ENCODE measurements at regions not wholly inside any gene's neighbourhood (a gene's known extent, or its start where the extent isn't known, plus 50 kb on each side); places are given as distances from the start of the nearest gene placed in this dataset.

DNA sequence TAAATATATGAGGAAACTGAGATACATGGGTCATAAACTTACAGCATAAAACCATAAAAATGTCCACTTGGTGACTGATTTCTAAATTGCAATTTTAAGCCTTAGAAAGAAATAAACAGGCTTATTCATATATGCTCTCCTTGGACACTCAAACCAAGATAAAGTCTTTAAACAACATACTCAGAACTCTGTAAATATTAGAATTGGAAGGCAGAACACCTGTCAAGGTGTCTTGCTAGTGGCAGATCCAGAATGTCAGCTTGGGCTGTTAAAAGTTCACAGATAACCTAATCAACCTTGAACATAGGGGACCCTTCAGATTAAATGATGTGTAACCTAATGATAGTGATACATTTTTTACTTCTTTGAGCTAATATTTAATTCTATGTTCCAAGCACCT, 208.1 kb upstream of the ARSJ start:
- no peak overlapping the region for H3K9ac ChIP-seq (ENCODE audit: low read length)
- no peaks in the 10 kb centered on the region for H4K20me1 ChIP-seq (ENCODE audit: insufficient read depth)
- no peaks in the 10 kb centered on the region for H3K27me3 ChIP-seq (ENCODE audit: insufficient read depth, low read depth, low read length)
- H3K27ac ChIP-seq (ENCODE audit: low read length) = no peak overlapping the region
- no peaks in the 10 kb centered on the region for H3K9me2 ChIP-seq (ENCODE audit: insufficient read depth, low read length)
- no peaks in the 10 kb centered on the region for H3F3A ChIP-seq (ENCODE audit: insufficient read depth, low read length, poor library complexity, severe bottlenecking)
- TF ChIP-seq EP300 (conservative IDR thresholded peaks at IDR 0.05; ENCODE audit: poor library complexity, severe bottlenecking) (no peak), TAF1 (IDR thresholded peaks at IDR 0.05; ENCODE audit: low read depth) (no peak)
- H2AFZ ChIP-seq (ENCODE audit: low read depth, low read length) = no peak overlapping the region
- H3K4me2 ChIP-seq (ENCODE audit: low read length) = no peak overlapping the region
- H3K36me3 ChIP-seq (ENCODE audit: insufficient read depth, low read length) = no peaks in the 10 kb centered on the region
- H3K79me2 ChIP-seq (replicated peaks; ENCODE audit: insufficient read depth, low read length) = no peaks in the 10 kb centered on the region
- no peaks in the 10 kb centered on the region for H3K9me3 ChIP-seq (ENCODE audit: low read length)
- no peak overlapping the region for H3K4me3 ChIP-seq (ENCODE audit: low read length)

GRCh38 chr4:114191496-114191895, 212.0 kb upstream of the ARSJ start:
- TF ChIP-seq POLR2AphosphoS5 (IDR thresholded peaks at IDR 0.05) (no peak), EP300 (conservative IDR thresholded peaks at IDR 0.05; ENCODE audit: poor library complexity, severe bottlenecking) (no peak), CTCF (IDR thresholded peaks at IDR 0.05; ENCODE audit: poor library complexity, severe bottlenecking) (no peak), EZH2 (IDR thresholded peaks at IDR 0.05; ENCODE audit: borderline replicate concordance, insufficient read depth, low read length, poor library complexity, severe bottlenecking) (no peak), RAD21 (conservative IDR thresholded peaks at IDR 0.05) (no peak), SMC3 (conservative IDR thresholded peaks at IDR 0.05; ENCODE audit: poor library complexity) (no peak)
- TF ChIP-seq, protein P1, sequence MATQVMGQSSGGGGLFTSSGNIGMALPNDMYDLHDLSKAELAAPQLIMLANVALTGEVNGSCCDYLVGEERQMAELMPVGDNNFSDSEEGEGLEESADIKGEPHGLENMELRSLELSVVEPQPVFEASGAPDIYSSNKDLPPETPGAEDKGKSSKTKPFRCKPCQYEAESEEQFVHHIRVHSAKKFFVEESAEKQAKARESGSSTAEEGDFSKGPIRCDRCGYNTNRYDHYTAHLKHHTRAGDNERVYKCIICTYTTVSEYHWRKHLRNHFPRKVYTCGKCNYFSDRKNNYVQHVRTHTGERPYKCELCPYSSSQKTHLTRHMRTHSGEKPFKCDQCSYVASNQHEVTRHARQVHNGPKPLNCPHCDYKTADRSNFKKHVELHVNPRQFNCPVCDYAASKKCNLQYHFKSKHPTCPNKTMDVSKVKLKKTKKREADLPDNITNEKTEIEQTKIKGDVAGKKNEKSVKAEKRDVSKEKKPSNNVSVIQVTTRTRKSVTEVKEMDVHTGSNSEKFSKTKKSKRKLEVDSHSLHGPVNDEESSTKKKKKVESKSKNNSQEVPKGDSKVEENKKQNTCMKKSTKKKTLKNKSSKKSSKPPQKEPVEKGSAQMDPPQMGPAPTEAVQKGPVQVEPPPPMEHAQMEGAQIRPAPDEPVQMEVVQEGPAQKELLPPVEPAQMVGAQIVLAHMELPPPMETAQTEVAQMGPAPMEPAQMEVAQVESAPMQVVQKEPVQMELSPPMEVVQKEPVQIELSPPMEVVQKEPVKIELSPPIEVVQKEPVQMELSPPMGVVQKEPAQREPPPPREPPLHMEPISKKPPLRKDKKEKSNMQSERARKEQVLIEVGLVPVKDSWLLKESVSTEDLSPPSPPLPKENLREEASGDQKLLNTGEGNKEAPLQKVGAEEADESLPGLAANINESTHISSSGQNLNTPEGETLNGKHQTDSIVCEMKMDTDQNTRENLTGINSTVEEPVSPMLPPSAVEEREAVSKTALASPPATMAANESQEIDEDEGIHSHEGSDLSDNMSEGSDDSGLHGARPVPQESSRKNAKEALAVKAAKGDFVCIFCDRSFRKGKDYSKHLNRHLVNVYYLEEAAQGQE (IDR thresholded peaks at IDR 0.05; ENCODE audit: borderline replicate concordance) = no peak
- no peaks in the 10 kb centered on the region for H4K20me1 ChIP-seq (ENCODE audit: insufficient read depth)
- no peaks in the 10 kb centered on the region for H3F3A ChIP-seq (ENCODE audit: insufficient read depth, low read length, poor library complexity, severe bottlenecking)
- no peak overlapping the region for H3K4me3 ChIP-seq (ENCODE audit: low read length)
- no peak overlapping the region for H3K9ac ChIP-seq (ENCODE audit: low read length)
- H3K79me2 ChIP-seq (replicated peaks; ENCODE audit: insufficient read depth, low read length) = no peaks in the 10 kb centered on the region
- no peaks in the 10 kb centered on the region for H3K36me3 ChIP-seq (ENCODE audit: insufficient read depth, low read length)
- no peaks in the 10 kb centered on the region for H3K9me3 ChIP-seq (ENCODE audit: low read length)
- H3K27ac ChIP-seq (ENCODE audit: low read length) = no peak overlapping the region
- no peak overlapping the region for H3K4me2 ChIP-seq (ENCODE audit: low read length)
- no peaks in the 10 kb centered on the region for H3K9me2 ChIP-seq (ENCODE audit: insufficient read depth, low read length)
- H2AFZ ChIP-seq (ENCODE audit: low read depth, low read length) = no peak overlapping the region
- no peaks in the 10 kb centered on the region for H3K27me3 ChIP-seq (ENCODE audit: insufficient read depth, low read depth, low read length)

- no peaks in the 10 kb centered on the region for H3K27me3 ChIP-seq (ENCODE audit: insufficient read depth, low read depth, low read length)
- no peak overlapping the region for H3K4me2 ChIP-seq (ENCODE audit: low read length)
- H4K20me1 ChIP-seq (ENCODE audit: insufficient read depth) = no peaks in the 10 kb centered on the region
- no peaks in the 10 kb centered on the region for H3K9me3 ChIP-seq (ENCODE audit: low read length)
- no peak overlapping the region for H3K27ac ChIP-seq (ENCODE audit: low read length)
- TF ChIP-seq POLR2AphosphoS5 (IDR thresholded peaks at IDR 0.05) (no peak), MXI1 (conservative IDR thresholded peaks at IDR 0.05; ENCODE audit: poor library complexity, severe bottlenecking) (no peak), SMC3 (conservative IDR thresholded peaks at IDR 0.05; ENCODE audit: poor library complexity) (no peak), EP300 (conservative IDR thresholded peaks at IDR 0.05; ENCODE audit: poor library complexity, severe bottlenecking) (no peak), CTCF (IDR thresholded peaks at IDR 0.05; ENCODE audit: poor library complexity, severe bottlenecking) (no peak), EZH2 (IDR thresholded peaks at IDR 0.05; ENCODE audit: borderline replicate concordance, insufficient read depth, low read length, poor library complexity, severe bottlenecking) (no peak), TAF1 (IDR thresholded peaks at IDR 0.05; ENCODE audit: low read depth) (no peak), RAD21 (conservative IDR thresholded peaks at IDR 0.05) (no peak)
- TF ChIP-seq, protein P1 (IDR thresholded peaks at IDR 0.05; ENCODE audit: borderline replicate concordance) = no peak
- no peaks in the 10 kb centered on the region for H3K9me2 ChIP-seq (ENCODE audit: insufficient read depth, low read length)
- no peaks in the 10 kb centered on the region for H3F3A ChIP-seq (ENCODE audit: insufficient read depth, low read length, poor library complexity, severe bottlenecking)
- no peak overlapping the region for H3K9ac ChIP-seq (ENCODE audit: low read length)
- H2AFZ ChIP-seq (ENCODE audit: low read depth, low read length) = no peak overlapping the region
- H3K4me3 ChIP-seq (ENCODE audit: low read length) = no peak overlapping the region
- no peaks in the 10 kb centered on the region for H3K79me2 ChIP-seq (replicated peaks; ENCODE audit: insufficient read depth, low read length)
- no peaks in the 10 kb centered on the region for H3K36me3 ChIP-seq (ENCODE audit: insufficient read depth, low read length)
Measured at GRCh38 chr4:114192854-114193253, 213.4 kb upstream of the ARSJ start.
